CD4-positive, alpha-beta T cell treated with Interleukin-17A for 4 hours (primary cell): ENCODE measurements at regions not wholly inside any gene's neighbourhood (a gene's known extent, or its start where the extent isn't known, plus 50 kb on each side); places are given as distances from the start of the nearest gene placed in this dataset.

Source experiments
- DNase-seq: peaks from one replicate; pipeline ENCODE4 v3.0.0-alpha.2; 2020; ENCODE audit warnings: mixed read lengths

DNA sequence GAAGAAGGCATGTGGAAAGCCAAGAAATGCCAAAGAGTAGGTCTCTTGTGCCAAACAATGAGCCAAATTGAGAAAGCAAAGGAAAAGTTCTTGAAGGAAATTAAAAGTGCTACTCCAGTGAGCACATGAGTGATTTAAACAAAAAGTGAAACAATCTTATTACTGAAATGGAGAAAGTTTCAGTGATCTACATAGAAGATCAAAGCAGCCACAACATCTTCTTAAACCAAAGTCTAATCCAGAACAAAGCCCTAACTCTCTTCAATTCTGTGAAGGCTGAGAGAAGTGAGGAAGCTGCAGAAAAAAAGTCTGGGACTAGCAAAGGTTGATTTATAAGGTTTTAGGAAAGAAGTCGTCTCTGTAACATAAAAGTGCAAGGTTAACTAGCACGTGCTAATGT is 259.6 kb downstream of the FLRT2 start:
- DNase-seq: no peak

DNA sequence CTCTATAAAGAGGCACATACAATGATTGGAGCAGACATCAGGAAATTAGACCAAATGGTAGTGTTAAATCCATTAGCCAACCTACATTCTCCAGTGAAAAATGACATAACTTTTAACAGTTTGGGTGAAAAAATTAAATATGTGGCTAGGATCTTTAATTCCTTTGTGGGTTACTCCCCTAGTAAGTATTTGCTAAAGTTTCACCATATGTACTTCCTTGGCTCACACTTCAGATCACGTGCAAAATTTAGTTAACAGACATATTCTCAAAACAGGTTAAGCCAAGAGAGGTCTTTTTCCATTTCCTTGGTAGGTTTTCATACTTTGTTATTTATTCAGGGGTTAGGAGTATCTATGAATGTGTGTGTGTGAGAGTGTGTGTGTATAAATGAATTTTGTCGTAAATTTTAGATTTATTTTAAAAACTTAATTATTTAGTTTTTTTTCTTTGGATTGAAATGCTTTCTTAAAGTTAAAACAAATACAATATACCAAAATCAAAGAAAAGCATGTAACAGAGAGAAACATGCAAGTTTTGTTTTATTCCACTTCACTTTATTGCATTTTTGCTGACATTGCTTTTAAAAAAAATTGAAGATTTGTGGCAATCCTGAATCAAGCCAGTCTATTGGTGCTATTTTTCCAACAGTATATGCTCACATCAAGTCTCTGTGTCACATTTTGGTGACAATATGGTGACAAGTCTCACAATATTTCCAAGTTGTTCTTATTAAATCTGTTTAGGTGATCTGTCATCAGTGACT is 258.7 kb downstream of the FLRT2 start:
- DNase-seq: no peak

DNA sequence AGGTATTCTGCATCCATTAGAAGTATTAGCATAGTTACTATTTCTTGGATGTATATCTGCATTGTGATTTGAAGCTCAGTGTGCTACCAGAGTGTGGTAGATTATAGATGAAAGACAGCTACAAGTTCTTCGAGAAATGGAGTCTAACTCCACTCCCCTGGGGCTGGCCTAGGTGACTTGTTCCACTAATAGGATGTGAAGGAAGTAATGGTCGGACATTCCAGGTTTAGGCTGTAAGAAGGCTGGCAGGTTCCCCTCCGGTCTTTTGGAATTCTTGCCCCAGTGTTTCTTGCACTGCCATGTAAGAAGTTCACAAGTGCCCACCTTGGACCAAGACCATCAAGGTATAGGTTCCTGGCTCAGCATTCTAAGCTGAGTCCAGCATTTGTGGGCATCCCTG is 236.4 kb downstream of the FLRT2 start:
- DNase-seq: no peak

DNA sequence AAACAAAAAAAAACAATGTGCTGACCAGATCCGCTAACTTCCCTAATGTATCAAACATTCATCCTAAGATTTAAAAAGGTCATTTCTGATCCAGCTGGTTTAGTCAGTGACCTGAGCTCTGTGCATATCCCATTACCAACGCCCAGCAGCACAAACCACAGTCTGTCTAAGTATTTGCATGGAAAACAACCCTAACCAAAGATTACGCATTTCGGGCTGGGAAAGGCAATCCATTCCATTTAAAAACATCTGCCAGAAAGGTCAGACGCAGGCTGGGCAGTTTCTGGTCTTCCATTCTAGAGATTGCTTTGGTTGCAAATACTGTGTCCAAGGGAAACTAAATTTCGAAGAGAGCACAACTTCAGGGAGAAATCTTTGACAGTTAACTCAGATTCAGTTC is 234.9 kb downstream of the FLRT2 start:
- no peak for DNase-seq

DNA sequence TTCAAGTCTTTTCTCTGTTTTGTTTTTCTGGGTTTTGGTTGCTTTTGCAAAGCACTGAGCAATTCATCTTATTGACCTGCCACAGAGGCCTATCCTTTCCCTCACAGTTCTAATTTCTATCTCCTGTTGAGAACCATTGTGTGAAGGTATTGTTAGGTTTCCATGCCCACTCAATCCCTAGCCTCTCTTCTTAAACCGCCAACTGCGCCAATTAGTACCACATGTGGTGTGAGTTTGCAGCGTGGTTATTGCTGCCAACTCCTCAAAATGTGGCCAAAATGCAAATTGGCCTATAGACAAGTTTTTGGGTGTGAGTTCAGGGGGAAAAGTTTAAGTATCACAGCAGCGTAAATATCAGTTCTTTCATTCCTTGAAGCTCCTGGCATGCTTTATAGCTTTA is 232.6 kb downstream of the FLRT2 start:
- no peak for DNase-seq

DNA sequence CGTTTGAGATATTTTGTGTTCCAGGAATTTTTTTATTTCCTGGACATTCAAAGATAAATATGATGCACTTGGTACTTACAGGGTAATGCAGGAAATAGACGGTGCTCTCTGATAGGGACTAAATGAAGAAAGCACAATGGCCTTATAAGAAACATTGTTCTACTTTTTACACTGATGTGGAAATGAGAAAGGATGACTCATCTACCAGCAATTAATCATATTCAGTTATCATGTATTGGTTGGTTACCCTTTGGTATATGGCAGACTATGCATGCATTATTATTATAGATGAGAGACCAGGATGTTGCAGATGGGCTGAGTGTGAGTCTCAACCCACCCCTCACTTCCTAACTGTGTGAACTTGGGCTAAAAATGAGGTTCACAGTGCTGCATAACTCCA is 222.2 kb downstream of the FLRT2 start:
- DNase-seq: no peak

DNA sequence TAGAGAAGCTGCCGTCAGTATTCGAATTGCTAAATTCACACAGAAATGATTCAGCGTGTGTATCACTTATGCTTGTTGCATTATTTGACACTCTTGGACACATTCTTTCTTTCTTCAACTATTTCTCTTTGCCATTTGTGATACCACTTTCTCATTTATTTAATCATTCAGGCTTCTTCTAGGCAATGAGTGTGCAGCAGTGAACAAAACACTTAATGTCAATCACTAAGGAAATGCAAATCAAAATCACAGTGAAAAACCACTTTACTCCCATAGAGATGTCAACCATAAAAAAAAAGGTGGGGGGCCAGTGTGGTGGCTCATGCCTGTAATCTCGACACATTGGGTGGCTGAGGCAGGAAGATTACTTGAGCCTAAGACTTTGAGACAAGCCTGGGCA is 214.6 kb downstream of the FLRT2 start:
- no peak for DNase-seq

DNA sequence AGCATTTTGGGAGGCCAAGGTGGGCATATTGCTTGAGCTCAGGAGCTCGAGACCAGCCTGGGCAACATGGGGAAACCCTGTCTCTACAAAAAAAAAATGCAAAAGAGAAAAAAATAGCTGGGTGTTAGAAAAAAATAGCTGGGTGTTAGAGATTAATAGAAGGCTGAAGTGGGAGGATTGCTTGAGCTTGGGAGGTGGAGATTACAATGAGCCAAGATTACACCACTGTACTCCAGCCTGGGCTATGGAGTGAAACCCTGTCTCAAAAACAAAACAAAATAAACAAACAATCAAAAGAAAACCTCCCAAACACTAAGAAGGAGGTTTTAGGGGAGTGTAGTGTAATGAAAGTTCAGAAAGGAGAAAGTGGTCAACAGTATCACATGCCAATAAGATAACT is 202.1 kb downstream of the FLRT2 start:
- DNase-seq: no peak

DNA sequence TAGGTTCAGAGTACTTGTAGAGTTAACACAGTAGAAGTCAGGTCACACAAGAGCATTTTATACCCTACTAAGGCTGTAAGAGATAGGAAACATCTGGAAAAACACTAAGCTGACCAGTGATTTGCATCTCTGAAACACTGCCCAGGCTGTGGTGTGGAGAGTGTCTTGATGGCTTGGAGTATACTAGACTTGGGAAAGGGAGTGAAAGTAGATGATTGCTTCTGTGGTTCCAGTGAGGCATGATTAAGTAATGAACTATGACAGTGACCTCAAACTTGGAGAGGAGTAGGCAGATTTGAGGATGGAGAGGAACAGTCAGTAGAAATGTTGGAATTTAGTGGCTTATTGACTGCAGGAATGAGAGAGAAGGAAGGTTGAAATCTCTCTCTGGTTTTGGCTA is 201.2 kb downstream of the FLRT2 start:
- no peak for DNase-seq

DNA sequence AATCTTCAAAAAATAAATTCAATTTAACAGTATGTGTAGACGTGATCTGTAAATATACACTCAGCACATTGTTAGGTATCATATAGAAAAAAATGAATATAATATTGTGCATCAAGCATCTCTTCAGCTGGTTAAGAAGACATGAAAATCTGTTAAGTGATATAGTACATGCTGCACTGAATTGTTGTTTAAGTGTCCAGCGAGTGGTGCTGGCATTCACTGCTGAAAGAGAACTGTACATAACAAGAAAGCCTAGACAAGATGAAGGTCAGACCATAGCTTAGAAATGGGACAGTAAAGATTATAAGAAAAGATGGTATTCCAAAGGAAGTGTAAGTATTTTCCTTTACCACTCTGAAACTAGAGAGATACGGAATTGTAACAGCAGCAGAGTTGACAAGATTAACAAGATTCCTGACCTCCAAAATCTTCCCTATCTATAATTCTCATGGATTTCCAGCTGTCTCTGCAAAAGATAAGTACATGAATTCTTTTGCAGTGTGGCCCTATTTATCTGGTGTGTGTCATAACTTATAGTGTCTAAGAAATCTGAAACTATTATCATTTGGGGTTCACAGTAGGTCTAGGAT is 198.6 kb downstream of the FLRT2 start:
- DNase-seq: no peak

DNA sequence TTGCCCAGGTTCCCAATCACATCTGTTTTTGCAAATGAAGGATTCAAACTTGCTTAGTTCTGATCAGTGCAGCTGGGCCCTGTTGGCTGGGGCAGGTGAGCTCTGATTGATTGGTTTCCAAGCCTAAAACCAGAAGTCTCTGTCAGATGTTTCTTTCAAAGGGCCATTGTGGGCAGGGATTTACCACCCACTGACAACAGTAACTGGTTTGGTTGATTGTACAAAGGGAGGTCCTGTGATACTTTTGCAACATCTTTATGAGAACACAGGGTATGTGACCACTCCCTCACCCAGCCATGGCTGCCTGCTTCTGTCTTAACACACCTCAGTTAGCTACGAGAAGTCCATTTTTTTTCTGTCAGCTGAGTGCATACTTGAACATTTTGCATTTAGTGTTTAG is 184.1 kb downstream of the FLRT2 start:
- DNase-seq: no peak

DNA sequence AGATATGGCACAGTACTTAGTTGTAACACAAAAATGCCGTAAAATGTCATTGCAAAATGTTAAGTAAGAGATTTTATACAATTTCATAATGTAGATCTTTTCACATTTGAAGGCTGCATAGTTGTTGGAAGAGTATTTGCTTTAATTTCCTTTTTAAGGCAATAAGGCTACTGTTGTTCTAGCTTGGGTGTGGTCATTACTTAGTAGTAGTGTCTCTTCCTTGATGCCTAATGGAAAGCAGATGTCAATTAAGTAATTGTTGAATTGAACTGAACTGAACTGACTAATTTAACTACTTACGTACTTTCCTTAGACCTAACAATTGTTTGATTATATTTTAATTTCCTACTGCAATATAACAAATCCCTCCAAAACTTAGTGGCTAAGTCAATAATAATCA is 181.7 kb downstream of the FLRT2 start:
- no peak for DNase-seq
